ENCODE measurements at regions not wholly inside any gene's neighbourhood (a gene's known extent, or its start where the extent isn't known, plus 50 kb on each side); places are given as distances from the start of the nearest gene placed in this dataset.

- TF ChIP-seq CTCF (conservative IDR thresholded peaks at IDR 0.05; ENCODE audit: low read depth, low read length) (no peak), EZH2 (IDR thresholded peaks at IDR 0.05; ENCODE audit: low read length, unreplicated experiment) (no peak)
These were observed 146.6 kb upstream of the CPEB2 start for GRCh38 chr4:14855719-14856061.
